ENCODE measurements at regions not wholly inside any gene's neighbourhood (a gene's known extent, or its start where the extent isn't known, plus 50 kb on each side); places are given as distances from the start of the nearest gene placed in this dataset.

- Mint-ChIP-seq H3K4me1 (no peaks in the 10 kb centered on the region), H3K9me3 (peaks cover 11 to 35% (median 16%) of the 10 kb centered on the region in 7 donors), H3K4me3 (peak overlapping the region in 1 of 2 donors; percentile 72), H3K27ac (peak overlapping the region in 1 of 7 donors; percentile 23), H3K36me3 (peaks cover 6% of the 10 kb centered on the region in 2 donors), H3K27me3 (ENCODE audit: low read depth in 3 of 3) (peaks cover 99 to 100% (median 100%) of the 10 kb centered on the region in 3 donors)
- intact Hi-C loops (cut with micrococcal nuclease): no loop called here
- no peak for TF ChIP-seq CTCF (IDR thresholded peaks at IDR 0.05)
- Histone ChIP-seq H3K27ac (ENCODE audit: low read depth in 1 of 2, low read length in 2 of 2) (no peak overlapping the region), H4K20me1 (ENCODE audit: insufficient read depth, low read length) (peaks cover 18% of the 10 kb centered on the region), H3K9me3 (replicated peaks in 1 of 2; ENCODE audit: control insufficient read depth in 1 of 2, insufficient read depth in 1 of 2, low read length in 2 of 2) (peaks cover 10 to 87% of the 10 kb centered on the region in 2 donors), H3K4me2 (replicated peaks; ENCODE audit: extremely low read depth, low read length, poor library complexity, severe bottlenecking) (no peak overlapping the region), H2AFZ (ENCODE audit: insufficient read depth, low read depth, low read length, poor library complexity, severe bottlenecking) (no peak overlapping the region), H3K27me3 (ENCODE audit: control insufficient read depth in 2 of 2, insufficient read depth in 2 of 2, low read length in 2 of 2) (peaks cover 97 to 100% of the 10 kb centered on the region in 2 donors), H3K4me1 (ENCODE audit: control insufficient read depth in 1 of 2, insufficient read depth in 2 of 2, low read length in 2 of 2) (no peaks in the 10 kb centered on the region), H3K79me2 (ENCODE audit: insufficient read depth, low read length) (no peaks in the 10 kb centered on the region), H3K36me3 (replicated peaks in 1 of 2; ENCODE audit: control insufficient read depth in 1 of 2, insufficient read depth in 2 of 2, low read length in 2 of 2) (no peaks in the 10 kb centered on the region), H3K4me3 (replicated peaks in 1 of 3; ENCODE audit: low read depth in 2 of 3, low read length in 3 of 3) (no peak overlapping the region), H3K9ac (ENCODE audit: insufficient read depth, low read length, poor library complexity, severe bottlenecking) (no peak overlapping the region)
- DNase-seq: no peak
- WGBS (ENCODE audit: insufficient coverage): 88% methylated on average over 7 of the region's 8 CpGs
Measured at GRCh38 chr13:99136427-99136954, 64.2 kb upstream of the UBAC2 start.

- H3K4me3 Mint-ChIP-seq: peak overlapping the region in 1 of 2 donors; percentile 86
- peaks cover 99 to 100% (median 100%) of the 10 kb centered on the region in 3 donors for H3K27me3 Mint-ChIP-seq (ENCODE audit: low read depth in 3 of 3)
- no peak overlapping the region for H3K27ac Mint-ChIP-seq
Measured at GRCh38 chr13:99140831-99141230, 59.8 kb upstream of the UBAC2 start.

More at GRCh38 chr13:99140831-99141230, 59.8 kb upstream of the UBAC2 start:
- Histone ChIP-seq H2AFZ (ENCODE audit: insufficient read depth, low read depth, low read length, poor library complexity, severe bottlenecking) (no peak overlapping the region), H3K4me3 (replicated peaks in 1 of 3; ENCODE audit: low read depth in 2 of 3, low read length in 3 of 3) (no peak overlapping the region), H3K27me3 (ENCODE audit: control insufficient read depth in 2 of 2, insufficient read depth in 2 of 2, low read length in 2 of 2) (peaks cover 95 to 100% of the 10 kb centered on the region in 2 donors), H4K20me1 (ENCODE audit: insufficient read depth, low read length) (peaks cover 24% of the 10 kb centered on the region), H3K27ac (ENCODE audit: low read depth in 1 of 2, low read length in 2 of 2) (no peak overlapping the region), H3K79me2 (ENCODE audit: insufficient read depth, low read length) (no peaks in the 10 kb centered on the region), H3K36me3 (replicated peaks in 1 of 2; ENCODE audit: control insufficient read depth in 1 of 2, insufficient read depth in 2 of 2, low read length in 2 of 2) (no peaks in the 10 kb centered on the region), H3K4me2 (replicated peaks; ENCODE audit: extremely low read depth, low read length, poor library complexity, severe bottlenecking) (no peak overlapping the region), H3K9ac (ENCODE audit: insufficient read depth, low read length, poor library complexity, severe bottlenecking) (no peak overlapping the region), H3K9me3 (replicated peaks in 1 of 2; ENCODE audit: control insufficient read depth in 1 of 2, insufficient read depth in 1 of 2, low read length in 2 of 2) (peaks cover 17 to 80% of the 10 kb centered on the region in 2 donors), H3K4me1 (ENCODE audit: control insufficient read depth in 1 of 2, insufficient read depth in 2 of 2, low read length in 2 of 2) (no peaks in the 10 kb centered on the region)
- Mint-ChIP-seq H3K4me1 (peaks cover 4% of the 10 kb centered on the region), H3K36me3 (peaks cover 6 to 10% of the 10 kb centered on the region in 2 donors), H3K9me3 (peaks cover 12 to 47% (median 27%) of the 10 kb centered on the region in 7 donors)
- DNase-seq: no peak
- no peak for TF ChIP-seq CTCF (IDR thresholded peaks at IDR 0.05)
- 96% methylated on average over 6 of the region's 9 CpGs for WGBS (ENCODE audit: insufficient coverage)
- intact Hi-C loops (cut with micrococcal nuclease): loop anchor here in 1 of 2 donors (5.0 kb wide), 1 partner anchor 79 kb away; no protein-coding TSS in a partner anchor

All from CD14-positive monocyte (primary cell).